OCI-LY3 (cell line): ENCODE measurements at regions not wholly inside any gene's neighbourhood (a gene's known extent, or its start where the extent isn't known, plus 50 kb on each side); places are given as distances from the start of the nearest gene placed in this dataset.

Experiments used
- EZH2phosphoT487 ChIP-seq: fragments of 200-600 bp; shearing (Covaris generic); IDR thresholded peaks from 2 replicates; pipeline ENCODE4 v1.6.1; 2018; ENCODE audit warnings: antibody characterized with exemption, mixed run types, low read depth
- TF ChIP-seq, protein P1 (sequence below): fragments of 200-600, 300-600 bp; sonication (generic); IDR thresholded peaks from 2 replicates; pipeline ENCODE4 v1.5.1; 2014; ENCODE audit warnings: antibody characterized with exemption, low read length, low read depth

GRCh38 chr13:74306496-74306895 lies 172.3 kb upstream of the KLF12 start:
- TF ChIP-seq, protein P1, sequence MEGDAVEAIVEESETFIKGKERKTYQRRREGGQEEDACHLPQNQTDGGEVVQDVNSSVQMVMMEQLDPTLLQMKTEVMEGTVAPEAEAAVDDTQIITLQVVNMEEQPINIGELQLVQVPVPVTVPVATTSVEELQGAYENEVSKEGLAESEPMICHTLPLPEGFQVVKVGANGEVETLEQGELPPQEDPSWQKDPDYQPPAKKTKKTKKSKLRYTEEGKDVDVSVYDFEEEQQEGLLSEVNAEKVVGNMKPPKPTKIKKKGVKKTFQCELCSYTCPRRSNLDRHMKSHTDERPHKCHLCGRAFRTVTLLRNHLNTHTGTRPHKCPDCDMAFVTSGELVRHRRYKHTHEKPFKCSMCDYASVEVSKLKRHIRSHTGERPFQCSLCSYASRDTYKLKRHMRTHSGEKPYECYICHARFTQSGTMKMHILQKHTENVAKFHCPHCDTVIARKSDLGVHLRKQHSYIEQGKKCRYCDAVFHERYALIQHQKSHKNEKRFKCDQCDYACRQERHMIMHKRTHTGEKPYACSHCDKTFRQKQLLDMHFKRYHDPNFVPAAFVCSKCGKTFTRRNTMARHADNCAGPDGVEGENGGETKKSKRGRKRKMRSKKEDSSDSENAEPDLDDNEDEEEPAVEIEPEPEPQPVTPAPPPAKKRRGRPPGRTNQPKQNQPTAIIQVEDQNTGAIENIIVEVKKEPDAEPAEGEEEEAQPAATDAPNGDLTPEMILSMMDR = no peak
- no peak for TF ChIP-seq EZH2phosphoT487
